ENCODE measurements at regions not wholly inside any gene's neighbourhood (a gene's known extent, or its start where the extent isn't known, plus 50 kb on each side); places are given as distances from the start of the nearest gene placed in this dataset.

- H3K4me2 ChIP-seq (ENCODE audit: low read length): no peak overlapping the region
- no peak overlapping the region for H3K9ac ChIP-seq (ENCODE audit: low read length)
- H3K79me2 ChIP-seq (replicated peaks; ENCODE audit: insufficient read depth, low read length): no peaks in the 10 kb centered on the region
- H3K36me3 ChIP-seq (ENCODE audit: insufficient read depth, low read length): no peaks in the 10 kb centered on the region
- no peaks in the 10 kb centered on the region for H3K9me2 ChIP-seq (ENCODE audit: insufficient read depth, low read length)
- TF ChIP-seq EP300 (conservative IDR thresholded peaks at IDR 0.05; ENCODE audit: poor library complexity, severe bottlenecking): no peak
- TF ChIP-seq POLR2AphosphoS5 (IDR thresholded peaks at IDR 0.05): no peak
- H3K27ac ChIP-seq (ENCODE audit: low read length): no peak overlapping the region
- no peak overlapping the region for H3K4me3 ChIP-seq (ENCODE audit: low read length)
- H2AFZ ChIP-seq (ENCODE audit: low read depth, low read length): no peak overlapping the region
- no peaks in the 10 kb centered on the region for H3K27me3 ChIP-seq (ENCODE audit: insufficient read depth, low read depth, low read length)
- no peaks in the 10 kb centered on the region for H3F3A ChIP-seq (ENCODE audit: insufficient read depth, low read length, poor library complexity, severe bottlenecking)
- H3K9me3 ChIP-seq (ENCODE audit: low read length): no peaks in the 10 kb centered on the region
- no peaks in the 10 kb centered on the region for H4K20me1 ChIP-seq (ENCODE audit: insufficient read depth)
Observed at GRCh38 chr17:79473111-79473875, 137.6 kb downstream of the RBFOX3 start.

- Histone ChIP-seq H3K4me2 (ENCODE audit: low read length) (no peak overlapping the region), H3K9me2 (ENCODE audit: insufficient read depth, low read length) (no peaks in the 10 kb centered on the region), H3K4me3 (ENCODE audit: low read length) (no peak overlapping the region), H2AFZ (ENCODE audit: low read depth, low read length) (no peak overlapping the region), H3K27ac (ENCODE audit: low read length) (no peak overlapping the region), H3K9ac (ENCODE audit: low read length) (no peak overlapping the region), H3K36me3 (ENCODE audit: insufficient read depth, low read length) (no peaks in the 10 kb centered on the region), H4K20me1 (ENCODE audit: insufficient read depth) (no peaks in the 10 kb centered on the region), H3K79me2 (replicated peaks; ENCODE audit: insufficient read depth, low read length) (no peaks in the 10 kb centered on the region), H3K9me3 (ENCODE audit: low read length) (no peaks in the 10 kb centered on the region), H3K27me3 (ENCODE audit: insufficient read depth, low read depth, low read length) (no peaks in the 10 kb centered on the region), H3F3A (ENCODE audit: insufficient read depth, low read length, poor library complexity, severe bottlenecking) (no peaks in the 10 kb centered on the region)
- TF ChIP-seq RAD21 (conservative IDR thresholded peaks at IDR 0.05) (no peak), POLR2AphosphoS5 (IDR thresholded peaks at IDR 0.05) (no peak), CTCF (IDR thresholded peaks at IDR 0.05; ENCODE audit: poor library complexity, severe bottlenecking) (no peak), MXI1 (conservative IDR thresholded peaks at IDR 0.05; ENCODE audit: poor library complexity, severe bottlenecking) (no peak), REST (IDR thresholded peaks at IDR 0.05; ENCODE audit: borderline replicate concordance) (no peak), EP300 (conservative IDR thresholded peaks at IDR 0.05; ENCODE audit: poor library complexity, severe bottlenecking) (no peak), EZH2 (IDR thresholded peaks at IDR 0.05; ENCODE audit: borderline replicate concordance, insufficient read depth, low read length, poor library complexity, severe bottlenecking) (no peak), TAF1 (IDR thresholded peaks at IDR 0.05; ENCODE audit: low read depth) (no peak), SMC3 (conservative IDR thresholded peaks at IDR 0.05; ENCODE audit: poor library complexity) (no peak)
Observed at GRCh38 chr17:79470754-79471153, 140.1 kb downstream of the RBFOX3 start.

Data from neural cell (in vitro differentiated cells).